Activated CD8-positive, alpha-beta memory T cell treated with anti-CD3 and anti-CD28 coated beads, Interleukin-2, amount 50 U/mL, for 48 hours (primary cell): ENCODE measurements at regions not wholly inside any gene's neighbourhood (a gene's known extent, or its start where the extent isn't known, plus 50 kb on each side); places are given as distances from the start of the nearest gene placed in this dataset.
"Not testable (repeated sequence)": the region's sequence is repeated elsewhere in the genome, so short reads cannot be mapped to it uniquely, and the experiment has no call there.

Experiments used
- DNase-seq: peaks from one replicate; pipeline ENCODE4 v3.0.0-alpha.2; 2020

DNA sequence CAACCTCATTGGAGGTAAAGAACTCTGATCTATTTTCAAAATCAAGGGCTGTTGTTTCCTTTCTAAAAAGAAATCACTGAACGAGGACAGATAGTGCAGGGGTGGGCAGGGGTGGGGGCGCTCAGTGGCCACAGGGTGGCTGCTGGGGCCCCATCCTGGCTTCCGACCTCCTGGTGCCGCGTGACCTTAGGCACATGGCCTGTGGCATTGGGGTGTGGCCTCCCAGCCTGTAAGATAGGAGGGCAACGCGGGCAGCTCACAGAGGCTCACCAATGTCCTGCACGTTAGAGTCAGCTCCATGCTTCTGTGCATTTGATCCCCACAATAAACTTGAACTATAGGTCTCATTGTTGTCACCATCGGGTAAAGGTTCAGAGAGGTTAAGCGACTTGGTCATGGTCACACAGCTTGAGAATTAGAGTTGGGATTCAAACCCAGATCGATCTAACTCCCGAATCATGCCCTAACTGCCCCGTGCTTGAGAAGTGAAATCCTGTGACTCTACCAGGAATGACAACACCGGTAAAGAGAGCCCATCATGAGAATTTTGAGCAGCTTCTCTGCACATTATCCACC is 148.0 kb upstream of the SLC6A11 start:
- DNase-seq: no peak

DNA sequence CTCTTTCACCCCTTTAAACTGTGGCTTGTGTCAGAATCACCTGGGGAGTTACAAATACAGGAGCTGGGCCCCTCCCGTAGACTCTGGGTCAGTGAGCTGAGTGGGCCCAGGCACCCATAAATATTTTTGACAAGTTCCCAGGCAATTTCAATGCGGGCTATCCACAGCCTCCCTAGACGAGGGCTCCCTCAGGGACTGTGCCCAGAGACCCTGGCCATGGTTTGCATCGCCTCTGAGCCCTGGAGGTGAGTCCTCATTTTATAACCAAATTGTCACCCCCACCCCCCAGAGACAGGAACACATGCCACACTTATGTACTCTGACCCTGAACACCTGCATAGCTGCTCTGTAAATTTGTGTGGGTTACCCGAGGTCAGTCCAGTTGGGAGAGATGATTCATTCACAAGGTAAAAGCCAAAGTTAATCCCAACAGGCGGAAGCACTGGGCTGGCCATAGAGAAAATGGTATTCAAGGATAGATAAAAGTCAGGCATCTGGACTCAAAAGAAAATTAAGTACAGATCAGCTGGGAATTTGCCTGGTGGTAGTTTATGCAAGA is 146.5 kb upstream of the SLC6A11 start:
- no peak for DNase-seq

DNA sequence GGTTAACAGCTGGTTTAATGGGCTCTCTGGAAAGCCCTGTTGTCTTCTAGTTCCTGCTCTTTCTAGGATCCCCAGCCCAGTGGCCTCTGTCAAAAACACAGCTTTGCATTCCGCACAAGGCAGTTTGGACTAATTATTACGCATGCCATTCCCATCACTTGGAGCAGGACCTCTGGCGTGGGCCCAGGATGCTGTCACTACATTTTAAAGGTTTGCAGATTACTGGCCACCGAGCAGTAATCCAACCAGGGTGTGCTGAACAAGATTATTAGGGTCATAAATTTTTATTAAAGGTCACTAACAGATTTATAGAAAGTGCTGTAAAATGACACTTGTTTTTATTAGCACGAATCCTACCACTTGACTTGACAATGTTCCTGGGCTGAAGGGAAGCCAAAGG is 143.6 kb upstream of the SLC6A11 start:
- DNase-seq: no peak

DNA sequence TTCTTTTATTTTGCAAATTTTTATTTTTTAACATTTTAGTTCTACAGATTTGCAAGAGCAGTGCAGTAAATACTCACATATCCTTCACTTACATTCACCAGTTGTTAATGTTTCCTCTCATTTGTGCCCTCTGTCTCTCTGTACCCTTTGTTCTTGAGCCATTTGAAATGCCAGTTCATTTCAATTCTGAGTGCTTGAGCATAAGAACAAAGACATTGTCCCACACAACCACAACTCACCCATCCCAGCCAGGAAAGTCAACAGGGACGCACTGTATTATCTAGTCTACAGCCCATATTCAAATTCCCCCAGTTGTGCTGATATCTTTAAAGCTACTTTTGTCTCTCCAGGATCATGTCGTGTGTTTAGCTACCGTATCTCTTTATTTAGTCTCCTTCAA is 141.4 kb upstream of the SLC6A11 start:
- no peak for DNase-seq

DNA sequence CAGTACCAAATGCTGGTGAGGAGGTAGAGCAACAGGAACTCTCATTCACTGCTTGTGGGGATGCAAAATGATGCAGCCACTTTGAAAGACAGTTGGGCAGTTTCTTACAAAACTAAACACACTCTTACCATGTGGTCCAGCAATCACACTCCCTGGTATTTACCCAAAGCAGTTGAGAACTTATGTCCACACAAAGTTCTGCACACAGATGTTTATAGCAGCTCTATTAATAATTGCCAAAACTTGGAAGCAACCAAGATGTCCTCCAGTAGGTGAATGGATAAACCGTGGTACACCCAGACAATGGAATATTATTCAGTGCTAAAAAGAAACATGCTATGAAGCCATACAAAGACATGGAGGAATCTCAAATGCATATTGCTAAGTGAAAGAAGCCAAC is 139.1 kb upstream of the SLC6A11 start:
- no peak for DNase-seq

DNA sequence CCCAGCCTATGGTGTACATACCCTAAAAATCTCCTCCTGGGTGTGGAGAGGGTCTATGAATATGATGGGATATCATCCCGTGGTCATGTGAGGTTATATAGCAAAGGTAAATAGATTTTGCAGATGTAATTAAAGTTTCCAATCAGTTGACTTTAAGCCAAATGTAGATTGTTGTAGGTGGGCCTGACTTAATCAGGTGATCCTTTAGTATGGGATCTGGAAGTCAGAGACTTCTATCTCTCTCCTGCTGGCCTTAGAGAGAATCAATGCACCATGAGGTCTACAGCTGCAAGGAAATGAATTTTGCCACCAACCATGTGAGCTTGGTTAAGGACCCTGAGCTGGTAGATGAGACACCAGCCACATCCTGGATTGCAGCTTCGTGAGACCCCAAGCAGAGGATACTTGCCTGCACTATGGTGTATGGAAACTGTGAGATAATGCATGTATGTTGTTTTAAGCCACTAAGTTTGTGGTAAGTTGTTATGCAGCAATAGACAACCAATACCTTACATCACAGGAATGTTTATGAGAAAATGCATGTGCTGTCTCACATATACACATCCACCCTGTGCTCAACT is 137.1 kb upstream of the SLC6A11 start:
- DNase-seq: no peak

DNA sequence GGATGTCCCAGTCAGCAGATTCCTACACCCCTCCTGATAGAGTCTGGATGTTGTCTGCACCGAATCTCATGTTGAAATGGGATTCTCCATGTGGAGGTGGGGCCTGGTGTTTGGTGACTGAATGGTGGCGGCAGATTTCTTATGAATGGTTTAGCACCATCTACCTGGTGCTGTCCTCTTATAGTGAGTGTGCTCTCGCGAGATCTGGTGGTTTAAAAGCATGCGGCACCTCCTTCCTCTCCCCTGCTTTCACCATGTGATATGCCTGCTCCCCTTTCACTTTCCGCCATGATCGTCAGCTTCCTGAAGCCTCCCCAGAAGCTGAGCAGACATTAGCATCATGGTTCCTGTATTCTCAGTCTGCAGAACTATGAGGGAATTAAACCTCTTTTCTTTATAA is 135.2 kb upstream of the SLC6A11 start:
- DNase-seq: no peak

DNA sequence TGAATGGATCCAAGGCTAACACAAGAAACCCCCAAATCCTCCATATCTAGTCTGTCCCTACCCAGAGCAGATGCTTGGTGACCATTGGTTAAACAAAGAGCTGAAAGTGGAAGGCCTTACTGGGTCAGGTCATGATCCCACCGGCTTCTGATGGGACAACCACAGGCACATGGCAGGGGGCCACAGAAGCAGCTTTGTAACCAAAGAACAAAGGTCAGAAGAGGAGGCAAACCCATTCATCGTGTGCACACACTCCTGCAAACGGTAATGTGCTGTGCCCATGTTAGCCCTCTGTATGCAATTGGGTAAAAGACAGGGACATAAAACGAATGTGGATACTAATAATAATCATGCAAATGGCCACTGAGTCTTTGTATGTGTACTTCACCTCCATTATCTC is 133.3 kb upstream of the SLC6A11 start:
- DNase-seq: no peak

DNA sequence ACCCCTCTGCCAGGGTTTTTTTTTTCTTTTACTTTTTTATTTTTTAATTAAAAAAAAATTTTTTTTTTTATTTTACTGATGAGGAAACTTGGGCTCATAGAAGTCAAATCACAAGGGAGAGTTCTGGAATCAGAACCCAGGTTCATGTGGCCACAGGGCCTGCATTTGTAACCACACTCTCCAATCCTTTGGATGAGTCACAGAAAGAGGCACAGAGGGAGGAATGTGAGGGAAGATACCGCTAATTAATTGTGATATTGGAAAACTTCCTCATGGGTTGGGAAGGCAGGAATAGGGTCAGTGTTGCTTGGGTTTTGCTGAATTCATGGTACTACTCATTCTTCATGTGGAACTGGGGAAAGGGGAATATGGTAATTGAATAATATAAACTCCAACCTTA is 132.9 kb upstream of the SLC6A11 start:
- no peak for DNase-seq

DNA sequence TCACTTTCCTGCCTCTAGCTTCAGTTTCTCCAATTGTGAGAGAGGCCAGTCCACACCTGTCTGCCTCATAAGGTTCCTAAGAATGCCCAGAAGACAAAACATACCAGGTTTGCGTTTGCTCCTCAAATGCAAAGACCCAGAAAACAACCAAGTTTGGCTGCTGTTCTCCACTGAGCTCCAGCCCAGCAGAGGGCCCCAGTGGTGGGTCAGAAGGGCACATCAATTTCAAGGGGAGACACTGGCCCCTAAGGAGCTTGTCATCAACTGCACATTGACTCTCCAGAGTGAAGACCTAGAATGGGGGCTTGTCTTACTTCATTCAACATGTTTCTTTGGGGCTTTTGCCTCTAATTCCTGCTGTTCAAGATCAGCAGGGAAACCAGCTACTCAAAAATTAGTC is 127.9 kb upstream of the SLC6A11 start:
- DNase-seq: no peak

DNA sequence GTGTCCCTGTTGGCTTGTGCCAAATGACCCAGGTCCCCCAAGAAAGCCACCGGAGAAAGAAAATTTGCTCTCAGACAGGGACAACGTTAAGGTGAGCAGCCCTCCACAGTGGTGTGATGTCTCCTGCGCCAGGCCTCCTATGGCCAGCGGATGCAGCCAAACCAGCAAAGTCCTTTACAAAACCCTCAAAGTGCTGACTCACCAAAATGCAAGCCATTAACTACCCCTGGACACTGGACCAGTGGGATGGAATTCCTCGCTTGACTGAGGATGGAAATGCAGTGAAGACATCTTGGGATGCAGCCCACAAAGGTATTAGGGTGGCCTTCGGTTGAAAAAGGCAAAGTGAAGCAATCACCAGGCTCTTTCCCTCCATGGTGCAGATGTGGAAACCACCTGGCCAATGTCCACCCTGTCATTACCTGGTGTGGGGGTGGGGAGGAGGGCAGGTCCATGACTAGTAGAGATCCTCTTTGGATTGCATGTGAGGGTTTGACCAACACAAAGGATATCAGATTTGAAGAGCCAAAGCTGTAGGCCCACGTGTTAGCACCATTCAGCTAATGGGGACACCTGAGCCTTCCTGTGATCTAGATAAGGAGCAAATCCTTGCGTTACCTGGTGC is 127.4 kb upstream of the SLC6A11 start:
- DNase-seq: no peak

DNA sequence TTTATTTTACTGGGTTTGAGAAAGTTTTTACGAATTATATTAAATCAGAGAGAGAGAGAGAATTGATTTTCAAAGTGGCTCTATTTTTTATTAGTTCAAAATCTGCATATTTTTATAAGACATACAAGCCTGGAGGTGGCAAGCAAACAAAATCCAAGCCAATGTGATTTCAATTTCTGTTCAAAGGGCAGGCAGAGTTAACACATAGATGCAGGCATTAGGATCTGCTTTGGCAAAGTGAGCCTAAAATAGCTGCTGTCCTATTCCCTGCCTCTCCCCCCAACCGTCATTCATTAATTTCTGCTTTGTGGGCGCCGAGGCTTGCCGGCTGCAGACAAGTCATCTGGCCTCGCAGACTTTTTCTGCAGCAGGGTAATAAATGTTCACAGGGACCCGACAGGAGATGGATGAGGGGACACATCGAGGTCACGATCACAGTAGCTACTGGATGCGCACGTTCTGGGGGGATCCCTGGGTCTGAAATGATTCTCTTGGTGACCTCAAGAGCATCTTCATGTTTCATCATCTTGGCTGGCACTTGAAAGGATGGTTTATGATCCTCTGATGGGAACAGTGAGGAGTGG is 123.9 kb upstream of the SLC6A11 start:
- DNase-seq: no peak

DNA sequence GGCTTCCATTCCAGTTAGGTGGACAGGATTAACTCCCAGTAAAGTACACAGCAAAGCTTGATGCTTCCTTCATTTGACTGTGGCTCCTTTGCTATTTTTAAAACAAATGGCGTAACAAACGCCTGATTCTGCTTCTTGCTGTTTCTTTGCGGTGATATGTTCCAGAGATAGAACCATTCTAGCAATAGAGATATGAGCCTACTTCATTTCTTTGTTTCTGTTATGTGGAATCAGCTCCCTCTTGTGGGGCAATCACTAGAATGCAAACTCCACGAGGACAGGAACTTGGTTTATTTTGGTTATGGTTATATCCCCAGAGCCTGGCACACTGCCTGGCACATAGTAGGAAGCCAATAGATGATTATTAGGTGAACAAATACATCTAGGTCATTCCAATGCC is 122.6 kb upstream of the SLC6A11 start:
- no peak for DNase-seq

DNA sequence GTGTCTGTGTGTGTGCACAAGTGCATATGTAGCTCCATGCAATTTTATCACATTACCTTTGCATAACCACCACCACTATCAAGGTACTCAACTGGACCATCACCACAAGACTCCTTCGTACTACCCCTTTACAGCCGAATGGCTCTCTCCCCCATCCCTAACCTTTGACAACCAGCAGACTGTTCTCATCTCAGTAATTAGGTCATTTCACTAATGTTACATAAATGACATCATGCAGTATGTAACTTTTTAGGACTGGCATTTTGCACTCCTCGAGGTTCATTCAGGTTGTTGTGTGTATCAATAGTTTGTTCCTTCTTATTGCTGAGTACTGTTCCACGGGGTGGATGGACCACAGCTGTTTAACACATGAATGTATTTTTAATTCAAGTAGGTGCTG is 121.8 kb upstream of the SLC6A11 start:
- DNase-seq: no peak

DNA sequence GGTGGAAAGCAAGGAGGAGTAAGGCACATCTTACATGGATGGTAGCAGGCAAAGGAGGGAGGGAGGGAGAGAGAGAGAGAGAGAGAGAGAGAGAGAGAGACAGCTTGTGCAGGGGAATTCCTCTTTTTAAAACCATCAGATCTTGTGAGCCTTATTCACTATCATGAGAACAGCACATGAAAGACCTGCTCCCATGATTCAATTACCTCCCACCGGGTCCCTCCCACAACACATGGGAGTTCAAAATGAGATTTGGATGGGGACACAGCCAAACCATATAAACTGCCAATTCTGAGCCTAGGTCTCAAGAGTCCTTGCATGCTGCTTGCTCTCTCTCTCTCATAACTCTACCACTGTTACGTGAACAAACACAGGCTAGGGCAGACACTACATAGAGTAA is 120.8 kb upstream of the SLC6A11 start:
- not testable (repeated sequence) for DNase-seq

DNA sequence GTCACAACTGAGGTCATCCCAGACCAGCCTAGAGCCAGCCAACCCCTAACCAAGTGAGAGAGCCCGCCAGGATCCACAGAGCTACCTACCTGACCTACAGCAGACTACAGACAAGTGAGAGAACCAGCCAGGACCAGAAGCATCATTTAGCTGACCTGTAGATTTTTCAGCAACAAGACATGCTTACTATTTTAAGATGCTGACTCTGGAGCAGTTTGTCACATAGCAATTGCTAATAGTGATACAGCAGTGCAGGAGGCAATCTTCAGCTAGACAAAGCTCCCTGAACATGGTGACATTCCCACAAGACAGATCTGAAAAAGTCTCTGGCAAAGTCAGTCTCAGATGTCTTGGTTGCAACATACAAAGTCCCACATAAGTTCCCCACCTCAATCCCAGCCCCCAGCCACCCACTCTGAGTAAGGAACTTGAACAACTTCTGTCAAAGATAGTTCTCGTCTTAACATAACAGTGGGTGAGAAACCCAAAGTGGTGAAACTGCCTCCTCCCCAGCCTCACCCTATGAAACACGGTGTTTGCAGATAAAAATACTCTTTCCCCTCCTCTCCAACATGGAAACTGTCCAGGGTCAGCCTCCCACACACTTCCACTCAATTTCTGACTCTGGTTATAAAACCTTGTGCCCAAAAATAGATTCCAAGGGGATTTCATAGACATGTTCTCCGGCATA is 120.3 kb upstream of the SLC6A11 start:
- DNase-seq: no peak

DNA sequence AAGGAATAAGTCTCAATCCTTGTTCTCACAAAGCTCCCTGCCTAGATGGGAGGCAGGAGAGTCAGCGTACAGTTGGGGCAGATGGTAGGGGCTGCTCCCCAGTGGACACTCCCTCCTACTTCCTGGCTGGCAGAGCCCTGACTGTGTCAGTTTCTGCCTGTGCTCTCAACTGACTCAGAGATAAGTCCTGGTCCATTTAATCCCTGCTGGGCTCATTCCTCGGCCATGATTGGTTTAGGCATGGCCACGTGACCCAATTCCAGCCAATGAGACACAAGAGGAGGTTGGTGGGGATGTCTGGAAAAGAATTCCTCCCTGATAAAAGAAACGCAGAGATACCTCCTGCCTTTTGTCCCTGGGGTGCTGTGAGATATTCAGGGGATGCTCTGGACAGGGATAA is 118.1 kb upstream of the SLC6A11 start:
- no peak for DNase-seq

DNA sequence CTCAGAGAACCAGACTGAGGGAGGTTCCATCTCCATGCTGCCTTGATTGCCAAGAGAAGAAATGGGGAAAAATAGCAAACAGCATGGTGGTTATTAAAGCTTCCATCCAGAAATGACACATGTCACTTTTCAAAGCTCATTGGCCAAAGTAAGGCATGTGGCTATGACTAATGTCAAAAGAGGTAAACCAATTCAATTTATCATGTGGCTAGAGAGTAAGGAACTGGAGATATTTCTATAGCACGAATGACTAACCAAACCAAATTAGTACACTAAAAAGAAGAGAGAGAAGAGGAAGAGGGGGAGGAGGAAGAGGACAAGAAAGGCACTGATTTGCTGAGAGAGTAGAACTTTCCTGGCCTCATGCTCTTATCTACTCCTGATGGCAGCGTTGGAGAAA is 115.2 kb upstream of the SLC6A11 start:
- DNase-seq: no peak

DNA sequence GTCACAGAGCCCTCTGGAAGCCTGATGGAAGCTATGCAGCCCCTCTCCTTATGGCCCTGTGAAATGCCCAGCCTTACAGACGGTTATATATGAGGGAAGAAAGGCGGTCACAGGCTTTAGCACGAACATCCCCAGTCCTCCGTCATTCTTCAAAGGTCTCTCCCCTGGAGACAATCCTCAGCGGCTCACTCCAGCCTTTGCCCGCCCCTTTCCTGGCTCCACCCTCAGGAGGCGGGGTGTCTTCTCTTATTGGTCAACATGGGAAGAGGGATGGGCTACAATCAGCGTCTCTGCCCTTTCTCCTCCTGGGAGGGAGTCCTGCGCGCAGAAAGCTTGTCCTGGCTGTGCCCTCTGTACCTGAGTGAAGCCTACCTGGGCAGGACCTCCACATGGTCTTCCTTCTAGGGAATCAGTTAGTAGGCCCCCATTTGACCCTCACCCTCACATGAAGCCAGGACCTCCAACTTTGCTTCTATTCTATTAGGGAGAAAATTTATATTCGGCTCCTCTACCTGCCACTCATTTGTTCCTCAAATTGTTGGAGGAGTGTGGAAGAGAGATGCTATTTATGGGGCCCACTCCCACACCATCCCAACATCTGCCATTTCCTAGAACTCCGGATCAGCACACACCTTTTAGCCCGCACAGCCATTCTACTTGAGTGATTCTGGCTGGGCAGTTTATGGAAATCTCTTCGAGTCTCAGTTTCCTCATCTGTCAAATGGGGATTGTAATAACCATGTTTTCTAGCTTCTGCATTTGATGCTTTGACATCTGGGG is 112.9 kb upstream of the SLC6A11 start:
- DNase-seq: no peak

DNA sequence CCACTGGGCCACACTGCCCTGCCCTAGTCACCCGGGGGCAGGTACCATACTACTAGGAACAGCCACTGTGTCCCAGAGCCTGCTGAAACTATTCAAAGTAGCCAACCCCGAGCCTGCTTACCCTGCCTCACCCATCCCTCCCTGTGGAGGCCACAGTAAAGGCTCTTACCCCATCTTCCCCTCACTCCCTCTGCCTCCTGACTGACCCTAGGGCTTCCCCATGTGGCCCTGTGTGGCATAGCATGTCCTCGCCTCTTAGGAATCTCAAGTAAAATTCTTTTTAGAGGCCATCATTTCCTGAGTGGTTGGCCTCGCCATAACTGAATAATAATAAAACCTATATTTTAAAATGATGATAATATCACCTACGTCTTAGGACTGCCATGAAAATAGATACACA is 112.2 kb upstream of the SLC6A11 start:
- no peak for DNase-seq

DNA sequence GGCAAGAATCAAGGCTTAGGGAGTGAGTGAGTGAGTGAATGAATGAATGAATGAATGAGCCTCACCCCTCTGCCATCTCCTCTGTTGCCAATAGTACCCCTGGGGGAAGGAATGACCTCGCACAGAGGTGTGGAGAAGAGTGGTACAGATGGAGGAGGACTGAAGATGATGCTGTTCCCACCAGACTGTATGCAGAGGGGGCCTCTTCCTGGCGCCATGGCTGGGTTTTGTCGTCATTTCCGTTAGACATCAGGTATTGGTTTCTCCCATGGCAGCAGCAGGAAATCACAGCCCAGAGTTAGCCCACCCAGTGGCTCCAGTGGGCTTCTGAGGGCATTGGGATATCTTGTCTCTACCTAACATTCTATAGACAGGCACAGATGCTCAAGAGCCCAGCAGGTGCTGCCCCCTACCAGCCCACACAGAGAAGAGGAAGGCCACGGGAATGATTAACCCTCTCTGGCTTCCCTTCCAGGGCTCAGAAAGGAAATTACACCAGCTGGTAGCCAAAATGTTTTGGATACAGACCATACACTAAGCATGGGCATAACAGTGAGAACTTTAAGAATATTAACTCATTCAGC is 109.8 kb upstream of the SLC6A11 start:
- DNase-seq: no peak

DNA sequence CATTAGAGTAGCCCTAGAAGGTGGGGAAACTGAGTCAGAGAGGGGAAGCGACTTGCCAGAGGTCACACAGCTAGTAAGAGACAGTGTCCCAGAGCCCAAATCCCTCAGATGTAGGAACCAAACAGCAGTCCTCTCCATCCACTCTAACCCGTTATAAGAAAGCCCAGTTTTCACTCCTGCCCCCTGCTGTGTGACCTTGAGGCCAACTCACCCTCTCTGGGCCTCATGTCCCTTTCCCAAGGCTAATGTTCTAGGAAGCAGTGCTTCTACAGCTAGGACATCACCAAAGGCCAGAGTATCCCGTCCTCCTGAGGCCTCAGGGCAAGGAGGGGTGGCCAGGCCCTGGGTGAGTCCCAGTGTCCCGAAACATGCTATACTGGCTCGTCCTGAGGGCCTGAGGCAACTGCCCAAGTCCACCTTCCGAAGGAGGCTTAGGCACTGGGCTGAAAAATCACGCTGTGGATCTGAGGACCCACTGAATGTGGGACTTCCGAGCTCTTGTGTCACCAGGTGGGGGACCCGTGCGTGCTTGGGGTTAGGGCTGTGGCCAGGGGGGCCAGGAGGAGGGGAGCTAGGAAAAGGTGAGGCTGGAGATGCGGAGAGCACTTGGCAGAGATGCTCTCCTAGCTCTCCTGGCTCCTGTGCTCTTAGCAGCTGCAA is 109.2 kb upstream of the SLC6A11 start:
- DNase-seq: no peak
